SK-N-SH (cell line): ENCODE measurements at regions not wholly inside any gene's neighbourhood (a gene's known extent, or its start where the extent isn't known, plus 50 kb on each side); places are given as distances from the start of the nearest gene placed in this dataset.

Experiments used
- CTCF ChIA-PET: fragments of 300-600, 350-600 bp; formaldehyde crosslinking; extraction: SDS; loops from one replicate; lab custom pipeline; 2021; lab: Yijun Ruan, JAX
- POLR2A ChIA-PET: fragments of 350-600 bp; sonication (Branson Sonifier 250); formaldehyde crosslinking; extraction: SDS; loops from one replicate; lab custom pipeline; 2020; ENCODE audit warnings: antibody characterized with exemption, inconsistent platforms; lab: Yijun Ruan, JAX
- DNase-seq: peaks from one replicate; pipeline ENCODE4 v3.0.0; 2012
- H2AFZ ChIP-seq: fragments of 200-600 bp; sonication (generic); 2 replicates; pipeline ENCODE4 v1.8.1; 2016; ENCODE audit warnings: antibody characterized with exemption, mild to moderate bottlenecking, low read depth
- H3F3A ChIP-seq: fragments of 200-600 bp; sonication (generic); replicated peaks from 2 replicates; pipeline ENCODE3; 2016; ENCODE audit warnings: antibody characterized with exemption, mild to moderate bottlenecking; ENCODE audit not compliant: insufficient read depth
- H3K27ac ChIP-seq, 2 experiments: fragments of 200-500 bp in 1 of 2; fragments of 200-600 bp in 1 of 2; sonication (Bioruptor generic) in 1 of 2; sonication (generic), shearing (Covaris generic) in 1 of 2; 2 replicates each; pipeline versions ENCODE4 v1.5.1 to v1.6.1; 2014 to 2016; ENCODE audit warnings: low read depth in 2 of 2, inconsistent platforms in 1 of 2, low read length in 1 of 2, mild to moderate bottlenecking in 1 of 2, mixed read lengths in 1 of 2
- H3K27me3 ChIP-seq: fragments of 200-600 bp; sonication (generic), shearing (Covaris generic); 2 replicates; pipeline ENCODE4 v1.6.1; 2016; ENCODE audit warnings: mixed run types; ENCODE audit not compliant: insufficient read depth
- H3K36me3 ChIP-seq, 2 experiments: fragments of 200-500 bp in 1 of 2; fragments of 200-600 bp in 1 of 2; sonication (Bioruptor generic) in 1 of 2; sonication (generic) in 1 of 2; replicated peaks in 1 of 2; 2 replicates each; pipeline versions ENCODE3 to v1.5.1; 2014 to 2016; ENCODE audit warnings: low read length in 1 of 2, mild to moderate bottlenecking in 1 of 2; ENCODE audit not compliant: insufficient read depth in 2 of 2, control insufficient read depth in 1 of 2
- H3K4me1 ChIP-seq, 2 experiments: fragments of 200-500 bp in 1 of 2; fragments of 200-600 bp in 1 of 2; sonication (Bioruptor generic) in 1 of 2; sonication (generic), shearing (Covaris generic) in 1 of 2; 2 replicates each; pipeline versions ENCODE4 v1.5.1 to v1.6.1; 2014 to 2016; ENCODE audit warnings: low read depth in 1 of 2, low read length in 1 of 2, mixed run types in 1 of 2; ENCODE audit not compliant: insufficient read depth in 2 of 2, control insufficient read depth in 1 of 2
- H3K4me2 ChIP-seq: fragments of 200-600 bp; sonication (generic), shearing (Covaris generic); 2 replicates; pipeline ENCODE4 v1.6.1; 2017; ENCODE audit warnings: mixed run types
- H3K4me3 ChIP-seq, 2 experiments: fragments of 200-500 bp in 1 of 2; fragments of 200-600 bp in 1 of 2; sonication (Bioruptor generic) in 1 of 2; sonication (generic), shearing (Covaris generic) in 1 of 2; 2 replicates each; pipeline versions ENCODE4 v1.5.1 to v1.8.1; 2014 to 2016; ENCODE audit warnings: low read depth in 2 of 2, inconsistent platforms in 1 of 2, low read length in 1 of 2, mild to moderate bottlenecking in 1 of 2, mixed read lengths in 1 of 2, moderate library complexity in 1 of 2
- H3K79me2 ChIP-seq: fragments of 200-600 bp; sonication (generic); 2 replicates; pipeline ENCODE4 v1.8.1; 2017; ENCODE audit warnings: mild to moderate bottlenecking; ENCODE audit not compliant: insufficient read depth
- H3K9ac ChIP-seq: fragments of 200-600 bp; sonication (generic); 2 replicates; pipeline ENCODE4 v1.6.1; 2017; ENCODE audit warnings: mixed run types
- H3K9me2 ChIP-seq: fragments of 200-600 bp; sonication (generic); 2 replicates; pipeline ENCODE4 v1.6.1; 2017; ENCODE audit warnings: mixed run types
- H3K9me3 ChIP-seq: fragments of 200-600 bp; sonication (generic); 2 replicates; pipeline ENCODE4 v1.6.1; 2017; ENCODE audit warnings: mixed run types, mild to moderate bottlenecking, moderate library complexity
- H4K20me1 ChIP-seq: fragments of 200-600 bp; sonication (generic); 2 replicates; pipeline ENCODE4 v1.6.1; 2017; ENCODE audit warnings: mild to moderate bottlenecking, mixed run types; ENCODE audit not compliant: insufficient read depth
- CHD2 ChIP-seq: fragments of 150-350 bp; IDR thresholded peaks from 2 replicates; pipeline ENCODE4 v1.6.1; 2018; ENCODE audit warnings: low read length; ENCODE audit not compliant: partially characterized antibody
- FOXJ3 ChIP-seq: sonication (generic); formaldehyde crosslinking; IDR thresholded peaks from 2 replicates; pipeline ENCODE4 v1.5.1; 2020; ENCODE audit warnings: mild to moderate bottlenecking, missing genetic modification reagents
- FOXM1 ChIP-seq: IDR thresholded peaks from 2 replicates; pipeline ENCODE4 v1.4.0; 2012; ENCODE audit warnings: low read depth, mild to moderate bottlenecking
- JUND ChIP-seq: IDR thresholded peaks from 2 replicates; pipeline ENCODE4 v1.4.0; 2012
- MEF2A ChIP-seq: IDR thresholded peaks from 2 replicates; pipeline ENCODE4 v1.4.0; 2012; ENCODE audit warnings: low read depth, borderline replicate concordance
- MXI1 ChIP-seq: IDR thresholded peaks from 2 replicates; pipeline ENCODE4 v1.6.1; 2012; ENCODE audit warnings: mild to moderate bottlenecking, low read depth, low read length, improper control_type of control experiment
- POLR2AphosphoS5 ChIP-seq: IDR thresholded peaks from 2 replicates; pipeline ENCODE4 v1.6.1; 2012; ENCODE audit warnings: low read depth, low read length
- RAD21 ChIP-seq: IDR thresholded peaks from 2 replicates; pipeline ENCODE4 v1.6.1; 2012; ENCODE audit warnings: mild to moderate bottlenecking, low read length
- RCOR1 ChIP-seq: fragments of 150-350 bp; IDR thresholded peaks from 2 replicates; pipeline ENCODE4 v1.6.1; 2017; ENCODE audit warnings: antibody characterized with exemption, low read length
- RFX5 ChIP-seq: IDR thresholded peaks from 2 replicates; pipeline ENCODE4 v1.6.1; 2012; ENCODE audit warnings: mild to moderate bottlenecking, improper control_type of control experiment, low read length
- RXRA ChIP-seq: IDR thresholded peaks from 2 replicates; pipeline ENCODE4 v1.4.0; 2012; ENCODE audit warnings: low read depth, mild to moderate bottlenecking, borderline replicate concordance
- TAF1 ChIP-seq: IDR thresholded peaks from 2 replicates; pipeline ENCODE4 v1.6.1; 2012; ENCODE audit warnings: low read depth, mild to moderate bottlenecking, low read length, moderate library complexity, borderline replicate concordance
- TCF12 ChIP-seq: IDR thresholded peaks from 2 replicates; pipeline ENCODE4 v1.4.0; 2012
- YY1 ChIP-seq: IDR thresholded peaks from 2 replicates; pipeline ENCODE4 v1.4.0; 2012; ENCODE audit warnings: low read depth, mild to moderate bottlenecking
- WGBS: methylation state at CpG from one replicate; pipeline ENCODE4 v1.1.6; 2017; ENCODE audit warnings: low lambda C conversion rate; 5-methylcytosine and 5-hydroxymethylcytosine counted together
- TF ChIP-seq, protein P1 (sequence below): fragments of 200-600 bp; sonication (generic); IDR thresholded peaks from 2 replicates; pipeline ENCODE4 v1.6.1; 2017; ENCODE audit warnings: antibody characterized with exemption, mild to moderate bottlenecking, moderate library complexity
- TF ChIP-seq, protein P2 (sequence below): IDR thresholded peaks from 2 replicates; pipeline ENCODE4 v1.4.0; 2012; ENCODE audit warnings: low read depth, borderline replicate concordance
- TF ChIP-seq, protein P3 (sequence below): fragments of 150-350 bp; IDR thresholded peaks from 2 replicates; pipeline ENCODE4 v1.6.1; 2017; ENCODE audit warnings: antibody characterized with exemption, low read length, low read depth, borderline replicate concordance
- TF ChIP-seq, protein P4 (sequence below): IDR thresholded peaks from 2 replicates; pipeline ENCODE4 v1.6.1; 2012; ENCODE audit warnings: mild to moderate bottlenecking, low read depth, low read length, moderate library complexity

DNA sequence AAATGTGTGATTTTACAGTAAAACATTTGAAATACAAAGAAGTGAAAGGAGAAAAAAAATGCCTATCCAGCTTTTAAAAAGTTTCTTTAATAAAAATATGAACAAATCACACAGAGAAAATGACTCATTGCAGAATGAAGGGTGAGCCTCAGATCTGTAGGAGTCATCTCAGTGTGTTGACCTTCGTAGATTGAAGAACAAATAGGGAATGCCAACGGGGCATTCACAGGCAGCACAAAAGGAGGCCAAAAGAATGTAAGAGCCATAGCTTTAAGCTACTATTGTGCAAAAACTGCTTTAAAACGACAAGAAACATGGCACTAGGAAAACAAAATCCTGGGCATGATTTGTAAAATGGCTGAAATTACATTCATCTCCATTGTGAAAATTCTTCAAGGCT, 782.7 kb upstream of the CELF2 start:
- Histone ChIP-seq H3K79me2 (no peaks in the 10 kb centered on the region), H3F3A (no peaks in the 10 kb centered on the region), H3K4me2 (no peak overlapping the region), H2AFZ (no peak overlapping the region), H4K20me1 (no peaks in the 10 kb centered on the region), H3K4me3 (no peak overlapping the region), H3K9me2 (no peaks in the 10 kb centered on the region), H3K9me3 (0 out of 2 replicates have a peak, but pooled peaks cover 5% of the 10 kb centered on the region), H3K27me3 (no peaks in the 10 kb centered on the region), H3K27ac (no peak overlapping the region), H3K4me1 (no peaks in the 10 kb centered on the region), H3K36me3 (no peaks in the 10 kb centered on the region), H3K9ac (no peak overlapping the region)
- ChIA-PET POLR2A (no interaction called here), CTCF (interaction anchor here (0.7 kb wide), 1 partner anchor 930 kb away, joined by 3 read pairs; no protein-coding TSS in a partner anchor)
- WGBS: 1% methylated on average over 3 of the region's 3 CpGs
- DNase-seq: no peak
- TF ChIP-seq FOXJ3 (CRISPR knock-in tag) (no peak), FOXM1 (no peak), MEF2A (no peak), RXRA (no peak), TAF1 (no peak), JUND (no peak), RCOR1 (no peak), RAD21 (no peak)
- TF ChIP-seq, protein P1, sequence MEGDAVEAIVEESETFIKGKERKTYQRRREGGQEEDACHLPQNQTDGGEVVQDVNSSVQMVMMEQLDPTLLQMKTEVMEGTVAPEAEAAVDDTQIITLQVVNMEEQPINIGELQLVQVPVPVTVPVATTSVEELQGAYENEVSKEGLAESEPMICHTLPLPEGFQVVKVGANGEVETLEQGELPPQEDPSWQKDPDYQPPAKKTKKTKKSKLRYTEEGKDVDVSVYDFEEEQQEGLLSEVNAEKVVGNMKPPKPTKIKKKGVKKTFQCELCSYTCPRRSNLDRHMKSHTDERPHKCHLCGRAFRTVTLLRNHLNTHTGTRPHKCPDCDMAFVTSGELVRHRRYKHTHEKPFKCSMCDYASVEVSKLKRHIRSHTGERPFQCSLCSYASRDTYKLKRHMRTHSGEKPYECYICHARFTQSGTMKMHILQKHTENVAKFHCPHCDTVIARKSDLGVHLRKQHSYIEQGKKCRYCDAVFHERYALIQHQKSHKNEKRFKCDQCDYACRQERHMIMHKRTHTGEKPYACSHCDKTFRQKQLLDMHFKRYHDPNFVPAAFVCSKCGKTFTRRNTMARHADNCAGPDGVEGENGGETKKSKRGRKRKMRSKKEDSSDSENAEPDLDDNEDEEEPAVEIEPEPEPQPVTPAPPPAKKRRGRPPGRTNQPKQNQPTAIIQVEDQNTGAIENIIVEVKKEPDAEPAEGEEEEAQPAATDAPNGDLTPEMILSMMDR: no peak

DNA sequence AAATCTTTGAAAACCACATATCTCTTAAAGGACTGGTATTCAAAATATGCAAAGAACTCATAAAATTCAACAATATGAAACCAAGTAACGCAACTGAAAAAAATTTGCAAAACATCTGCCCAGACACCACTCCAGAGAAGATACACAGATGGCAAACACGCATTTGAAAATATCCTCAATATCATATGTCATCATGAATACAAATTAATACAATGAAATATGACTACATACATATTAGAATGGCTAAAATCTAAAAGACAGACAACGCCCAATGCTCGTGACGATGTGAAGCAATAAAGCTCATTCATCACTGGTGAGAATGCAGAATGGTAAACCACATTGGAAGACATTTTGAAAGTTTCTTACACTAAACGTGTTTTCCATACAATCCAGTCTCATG, 770.1 kb upstream of the CELF2 start:
- H4K20me1 ChIP-seq: no peaks in the 10 kb centered on the region
- H3K27me3 ChIP-seq: no peaks in the 10 kb centered on the region
- 0 out of 2 replicates have a peak, but pooled peaks cover 3% of the 10 kb centered on the region for H3K9me2 ChIP-seq
- H2AFZ ChIP-seq: no peak overlapping the region
- H3K36me3 ChIP-seq: no peaks in the 10 kb centered on the region
- TF ChIP-seq YY1 (no peak), MXI1 (no peak), TCF12 (no peak), POLR2AphosphoS5 (no peak), FOXJ3 (CRISPR knock-in tag) (no peak), RFX5 (no peak), JUND (no peak), CHD2 (no peak)
- TF ChIP-seq, protein P2, sequence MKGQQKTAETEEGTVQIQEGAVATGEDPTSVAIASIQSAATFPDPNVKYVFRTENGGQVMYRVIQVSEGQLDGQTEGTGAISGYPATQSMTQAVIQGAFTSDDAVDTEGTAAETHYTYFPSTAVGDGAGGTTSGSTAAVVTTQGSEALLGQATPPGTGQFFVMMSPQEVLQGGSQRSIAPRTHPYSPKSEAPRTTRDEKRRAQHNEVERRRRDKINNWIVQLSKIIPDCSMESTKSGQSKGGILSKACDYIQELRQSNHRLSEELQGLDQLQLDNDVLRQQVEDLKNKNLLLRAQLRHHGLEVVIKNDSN: no peak
- TF ChIP-seq, protein P3, sequence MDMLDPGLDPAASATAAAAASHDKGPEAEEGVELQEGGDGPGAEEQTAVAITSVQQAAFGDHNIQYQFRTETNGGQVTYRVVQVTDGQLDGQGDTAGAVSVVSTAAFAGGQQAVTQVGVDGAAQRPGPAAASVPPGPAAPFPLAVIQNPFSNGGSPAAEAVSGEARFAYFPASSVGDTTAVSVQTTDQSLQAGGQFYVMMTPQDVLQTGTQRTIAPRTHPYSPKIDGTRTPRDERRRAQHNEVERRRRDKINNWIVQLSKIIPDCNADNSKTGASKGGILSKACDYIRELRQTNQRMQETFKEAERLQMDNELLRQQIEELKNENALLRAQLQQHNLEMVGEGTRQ: no peak
- TF ChIP-seq, protein P4, sequence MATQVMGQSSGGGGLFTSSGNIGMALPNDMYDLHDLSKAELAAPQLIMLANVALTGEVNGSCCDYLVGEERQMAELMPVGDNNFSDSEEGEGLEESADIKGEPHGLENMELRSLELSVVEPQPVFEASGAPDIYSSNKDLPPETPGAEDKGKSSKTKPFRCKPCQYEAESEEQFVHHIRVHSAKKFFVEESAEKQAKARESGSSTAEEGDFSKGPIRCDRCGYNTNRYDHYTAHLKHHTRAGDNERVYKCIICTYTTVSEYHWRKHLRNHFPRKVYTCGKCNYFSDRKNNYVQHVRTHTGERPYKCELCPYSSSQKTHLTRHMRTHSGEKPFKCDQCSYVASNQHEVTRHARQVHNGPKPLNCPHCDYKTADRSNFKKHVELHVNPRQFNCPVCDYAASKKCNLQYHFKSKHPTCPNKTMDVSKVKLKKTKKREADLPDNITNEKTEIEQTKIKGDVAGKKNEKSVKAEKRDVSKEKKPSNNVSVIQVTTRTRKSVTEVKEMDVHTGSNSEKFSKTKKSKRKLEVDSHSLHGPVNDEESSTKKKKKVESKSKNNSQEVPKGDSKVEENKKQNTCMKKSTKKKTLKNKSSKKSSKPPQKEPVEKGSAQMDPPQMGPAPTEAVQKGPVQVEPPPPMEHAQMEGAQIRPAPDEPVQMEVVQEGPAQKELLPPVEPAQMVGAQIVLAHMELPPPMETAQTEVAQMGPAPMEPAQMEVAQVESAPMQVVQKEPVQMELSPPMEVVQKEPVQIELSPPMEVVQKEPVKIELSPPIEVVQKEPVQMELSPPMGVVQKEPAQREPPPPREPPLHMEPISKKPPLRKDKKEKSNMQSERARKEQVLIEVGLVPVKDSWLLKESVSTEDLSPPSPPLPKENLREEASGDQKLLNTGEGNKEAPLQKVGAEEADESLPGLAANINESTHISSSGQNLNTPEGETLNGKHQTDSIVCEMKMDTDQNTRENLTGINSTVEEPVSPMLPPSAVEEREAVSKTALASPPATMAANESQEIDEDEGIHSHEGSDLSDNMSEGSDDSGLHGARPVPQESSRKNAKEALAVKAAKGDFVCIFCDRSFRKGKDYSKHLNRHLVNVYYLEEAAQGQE: no peak
- TF ChIP-seq, all 33 proteins: peak for 0
- no peaks in the 10 kb centered on the region for H3K4me1 ChIP-seq
- H3F3A ChIP-seq: no peaks in the 10 kb centered on the region
- H3K9me3 ChIP-seq: peaks cover 15% of the 10 kb centered on the region; the same call in 1 of the 2 replicates
- ChIA-PET CTCF (no interaction called here), POLR2A (no interaction called here)
- H3K4me2 ChIP-seq: no peak overlapping the region
- no peak overlapping the region for H3K9ac ChIP-seq
- no peak overlapping the region for H3K4me3 ChIP-seq
- H3K79me2 ChIP-seq: no peaks in the 10 kb centered on the region
- DNase-seq: no peak
- 25% methylated on average over 6 of the region's 6 CpGs for WGBS
- no peak overlapping the region for H3K27ac ChIP-seq
